Effector memory CD8-positive, alpha-beta T cell (primary cell): ENCODE measurements at regions not wholly inside any gene's neighbourhood (a gene's known extent, or its start where the extent isn't known, plus 50 kb on each side); places are given as distances from the start of the nearest gene placed in this dataset.
"Not testable (repeated sequence)": the region's sequence is repeated elsewhere in the genome, so short reads cannot be mapped to it uniquely, and the experiment has no call there.

Experiments used
- ATAC-seq: fragments of 150-1000 bp; cut with Tn5 transposase; replicated peaks from 2 replicates; pipeline ENCODE4 v1.10.0; 2021; ENCODE audit warnings: mild to moderate bottlenecking, moderate library complexity
- DNase-seq, 3 experiments: peaks; one replicate each; pipeline ENCODE4 v3.0.0; 2021
- H3K27ac Mint-ChIP-seq, 2 donors: one replicate each; pipeline ENCODE4 v1.8.0; 2022; ENCODE audit warnings: mild to moderate bottlenecking in 2 of 2, mixed read lengths in 2 of 2, moderate library complexity in 2 of 2
- H3K27me3 Mint-ChIP-seq, 2 donors: one replicate each; pipeline ENCODE4 v1.8.0; 2022; ENCODE audit warnings: mixed read lengths in 2 of 2
- H3K36me3 Mint-ChIP-seq: one replicate; pipeline ENCODE4 v1.8.0; 2022; ENCODE audit warnings: mild to moderate bottlenecking, moderate library complexity, mixed read lengths; ENCODE audit not compliant: insufficient read depth
- H3K4me1 Mint-ChIP-seq, 2 donors: one replicate each; pipeline ENCODE4 v1.8.0; 2022; ENCODE audit warnings: low read depth in 2 of 2, mixed read lengths in 2 of 2
- H3K4me3 Mint-ChIP-seq, 2 donors: one replicate each; pipeline ENCODE4 v1.8.0; 2022; ENCODE audit warnings: mild to moderate bottlenecking in 2 of 2, mixed read lengths in 2 of 2, moderate library complexity in 2 of 2
- H3K9me3 Mint-ChIP-seq, 2 donors: one replicate each; pipeline ENCODE4 v1.8.0; 2022; ENCODE audit warnings: mixed read lengths in 2 of 2

DNA sequence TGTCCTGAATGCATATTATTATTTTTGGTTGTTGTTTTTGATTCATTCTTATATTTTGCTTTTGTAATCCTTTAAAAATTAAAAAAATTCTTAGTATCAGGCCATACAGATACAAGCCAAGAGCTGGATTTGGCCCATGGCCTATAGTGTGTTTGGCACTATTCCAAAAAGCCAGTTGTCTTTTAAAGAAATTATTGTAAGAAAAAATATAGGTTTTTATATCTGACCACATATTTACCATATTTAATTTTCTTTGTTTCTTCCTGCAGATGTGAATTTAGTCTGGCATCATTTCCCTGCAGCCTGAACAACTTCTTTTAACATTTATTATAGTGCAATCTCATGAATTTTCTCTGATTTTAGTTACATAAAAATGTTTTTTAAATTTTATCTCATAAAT lies 652.8 kb upstream of the NR3C2 start:
- Mint-ChIP-seq H3K36me3 (no peaks in the 10 kb centered on the region), H3K9me3 (peaks cover 5 to 8% of the 10 kb centered on the region in 2 donors), H3K4me3 (no peak overlapping the region), H3K27me3 (no peaks in the 10 kb centered on the region), H3K4me1 (no peaks in the 10 kb centered on the region), H3K27ac (no peak overlapping the region)
- ATAC-seq (no peak), DNase-seq (no peak)

DNA sequence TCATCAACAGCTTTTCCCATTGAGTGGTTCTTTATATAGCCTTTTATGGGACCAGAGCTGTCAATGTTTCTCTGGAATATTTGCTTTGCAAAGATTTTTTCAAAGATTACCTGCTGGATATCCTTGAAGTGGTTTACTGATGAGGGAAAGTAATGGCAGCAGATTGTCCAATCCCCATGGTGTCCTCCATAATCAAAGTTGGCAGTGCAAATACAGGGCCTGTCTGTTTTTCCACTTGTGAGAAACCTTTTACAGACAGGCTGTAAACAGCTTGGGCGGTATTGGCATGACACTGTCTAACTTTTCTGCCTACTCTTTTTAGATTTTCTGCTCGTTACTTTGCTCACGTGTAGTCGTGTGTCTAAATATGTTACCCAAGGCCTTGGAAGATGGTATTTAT lies 641.9 kb upstream of the NR3C2 start:
- Mint-ChIP-seq H3K4me3 (no peak overlapping the region), H3K36me3 (no peaks in the 10 kb centered on the region), H3K27me3 (no peaks in the 10 kb centered on the region), H3K9me3 (peaks cover 0 to 5% of the 10 kb centered on the region in 2 donors), H3K27ac (no peak overlapping the region), H3K4me1 (no peaks in the 10 kb centered on the region)
- DNase-seq, result no peak
- ATAC-seq, result no peak

DNA sequence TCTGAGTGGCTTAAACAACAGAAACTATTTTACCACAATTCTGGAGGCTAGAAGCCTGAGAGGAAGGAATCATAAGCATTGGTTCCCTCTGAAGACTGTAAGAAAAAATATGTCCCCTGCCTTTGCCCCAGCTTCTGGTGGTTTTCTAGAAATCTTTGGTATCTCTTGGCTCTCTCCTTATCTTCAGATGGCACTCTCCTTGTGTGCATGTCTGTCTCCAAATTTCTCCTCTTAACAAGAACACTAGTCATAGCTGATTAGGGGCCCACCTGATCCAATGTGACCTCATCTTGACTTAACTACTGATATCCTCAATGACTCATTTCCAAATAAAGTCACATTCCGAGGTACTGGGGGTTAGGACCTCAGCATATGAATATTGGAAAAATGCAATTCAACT lies 635.0 kb upstream of the NR3C2 start:
- no peak for DNase-seq
- H3K27me3 Mint-ChIP-seq, result peaks cover 0 to 6% of the 10 kb centered on the region in 2 donors
- H3K27ac Mint-ChIP-seq, result no peak overlapping the region
- no peak overlapping the region for H3K4me3 Mint-ChIP-seq
- no peaks in the 10 kb centered on the region for H3K4me1 Mint-ChIP-seq
- H3K9me3 Mint-ChIP-seq, result peaks cover 0 to 6% of the 10 kb centered on the region in 2 donors
- ATAC-seq, result no peak
- H3K36me3 Mint-ChIP-seq, result no peaks in the 10 kb centered on the region

DNA sequence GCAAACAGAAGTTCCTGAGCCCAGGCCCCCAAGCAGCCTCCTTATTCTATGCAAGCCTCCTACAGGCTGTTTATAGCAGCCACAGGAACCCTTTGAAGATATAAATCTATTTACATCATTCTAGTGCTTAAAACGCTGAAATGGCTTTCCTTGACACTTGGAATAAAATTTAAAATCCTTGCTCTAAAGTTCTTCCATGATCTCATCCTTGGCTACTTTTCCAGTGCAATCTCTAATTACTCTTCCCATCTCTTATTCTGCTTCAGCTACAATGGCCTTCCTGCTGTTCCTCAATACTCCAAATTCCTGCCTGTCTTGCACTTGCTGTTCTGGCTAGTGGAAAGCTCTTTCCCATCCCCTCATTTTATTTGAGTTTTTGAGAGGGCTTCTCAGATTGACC lies 634.2 kb upstream of the NR3C2 start:
- no peaks in the 10 kb centered on the region for H3K36me3 Mint-ChIP-seq
- no peaks in the 10 kb centered on the region for H3K4me1 Mint-ChIP-seq
- H3K27ac Mint-ChIP-seq, result no peak overlapping the region
- peaks cover 0 to 6% of the 10 kb centered on the region in 2 donors for H3K27me3 Mint-ChIP-seq
- ATAC-seq (no peak), DNase-seq (no peak)
- peaks cover 0 to 6% of the 10 kb centered on the region in 2 donors for H3K9me3 Mint-ChIP-seq
- no peak overlapping the region for H3K4me3 Mint-ChIP-seq

DNA sequence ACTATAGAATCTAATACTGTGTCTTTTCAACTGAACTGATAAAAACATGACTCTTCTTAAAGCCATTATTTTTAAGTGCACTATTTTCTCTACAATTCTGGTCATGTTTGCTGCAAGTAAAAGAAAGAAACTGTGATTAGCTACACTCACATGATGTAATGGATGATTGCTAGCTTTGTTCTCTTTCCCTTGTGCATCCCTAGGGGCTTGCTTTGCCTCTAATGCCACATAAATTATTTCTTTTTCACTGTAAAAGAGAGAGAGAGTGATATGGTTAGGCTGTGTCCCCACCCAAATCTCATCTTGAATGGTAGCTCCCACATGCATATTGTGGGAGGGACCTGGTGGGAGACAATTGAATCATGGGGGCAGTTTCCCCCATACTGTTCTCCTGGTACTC lies 630.2 kb upstream of the NR3C2 start:
- H3K9me3 Mint-ChIP-seq, result peaks cover 0 to 4% of the 10 kb centered on the region in 2 donors
- H3K4me1 Mint-ChIP-seq, result no peaks in the 10 kb centered on the region
- H3K27me3 Mint-ChIP-seq, result peaks cover 0 to 6% of the 10 kb centered on the region in 2 donors
- H3K4me3 Mint-ChIP-seq, result no peak overlapping the region
- no peak overlapping the region for H3K27ac Mint-ChIP-seq
- ATAC-seq (no peak), DNase-seq (no peak)
- H3K36me3 Mint-ChIP-seq, result no peaks in the 10 kb centered on the region

DNA sequence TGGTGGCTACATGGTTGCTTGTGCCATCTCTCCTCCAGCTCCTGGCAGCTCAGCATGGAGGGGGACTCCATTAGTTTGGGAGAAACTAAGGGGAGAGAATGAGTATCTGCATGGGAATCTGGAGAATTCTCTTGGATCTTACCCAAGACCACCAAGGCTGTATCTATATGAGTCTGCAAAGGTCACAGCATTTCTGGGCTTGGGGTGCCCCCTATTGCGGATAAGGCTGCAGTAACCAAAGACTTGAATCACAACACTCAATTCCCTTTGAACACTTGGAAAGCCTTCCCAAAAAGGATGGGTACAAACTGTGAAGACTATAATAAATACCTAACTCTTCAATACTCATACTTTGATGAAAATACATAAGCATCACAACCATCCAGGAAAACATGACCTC lies 623.5 kb upstream of the NR3C2 start:
- H3K36me3 Mint-ChIP-seq, result peaks cover 3% of the 10 kb centered on the region
- H3K9me3 Mint-ChIP-seq, result peaks cover 0 to 2% of the 10 kb centered on the region in 2 donors
- DNase-seq (no peak), ATAC-seq (no peak)
- H3K4me3 Mint-ChIP-seq, result no peak overlapping the region
- peaks cover 0 to 28% of the 10 kb centered on the region in 2 donors for H3K27me3 Mint-ChIP-seq
- no peaks in the 10 kb centered on the region for H3K4me1 Mint-ChIP-seq
- no peak overlapping the region for H3K27ac Mint-ChIP-seq

DNA sequence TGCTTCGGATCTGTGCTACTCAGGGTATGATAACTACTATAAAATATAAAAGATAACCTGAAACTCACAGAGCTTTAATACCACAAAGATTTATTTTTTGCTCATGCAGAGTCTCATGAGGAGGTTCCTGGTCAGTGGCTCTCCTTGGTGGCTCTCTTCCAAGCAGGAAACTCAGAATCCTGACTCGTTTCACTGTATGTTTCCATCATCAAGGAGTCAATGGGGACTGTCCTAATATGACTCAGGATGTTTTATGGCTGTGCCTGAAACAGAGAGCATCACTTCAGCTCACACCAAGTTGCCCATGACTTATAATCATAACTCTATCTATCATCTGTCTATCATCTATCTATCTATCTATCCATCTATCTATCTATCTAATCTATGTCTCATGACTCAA lies 620.8 kb upstream of the NR3C2 start:
- peaks cover 0 to 2% of the 10 kb centered on the region in 2 donors for H3K9me3 Mint-ChIP-seq
- no peak for ATAC-seq
- no peak for DNase-seq

DNA sequence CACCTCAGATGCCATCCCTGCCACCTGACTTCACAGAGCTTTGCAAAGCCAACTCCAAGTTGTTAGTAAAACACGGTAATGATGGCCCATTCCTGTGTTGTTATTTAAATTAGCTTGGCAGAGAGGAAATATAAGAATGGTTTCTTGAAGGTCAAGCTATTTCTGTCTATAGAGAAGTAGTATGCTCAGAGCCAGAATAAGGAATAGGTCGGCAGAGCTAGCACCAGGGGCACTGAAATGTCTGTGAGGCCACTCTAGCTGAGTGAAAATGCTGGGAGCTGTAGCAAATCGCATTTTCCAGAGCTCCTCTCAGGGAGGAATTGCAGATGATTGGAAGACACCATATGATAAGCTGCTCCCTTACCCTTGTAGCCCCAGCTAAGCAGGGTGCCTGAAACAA lies 615.4 kb upstream of the NR3C2 start:
- Mint-ChIP-seq H3K36me3 (no peaks in the 10 kb centered on the region), H3K27ac (no peak overlapping the region), H3K27me3 (no peaks in the 10 kb centered on the region), H3K4me3 (no peak overlapping the region), H3K9me3 (no peaks in the 10 kb centered on the region), H3K4me1 (no peaks in the 10 kb centered on the region)
- ATAC-seq (no peak), DNase-seq (no peak)

More for the DNA sequence above, 620.8 kb upstream of the NR3C2 start:
- Mint-ChIP-seq H3K27me3 (peaks cover 0 to 28% of the 10 kb centered on the region in 2 donors), H3K36me3 (peaks cover 3% of the 10 kb centered on the region), H3K4me1 (no peaks in the 10 kb centered on the region), H3K4me3 (no peak overlapping the region), H3K27ac (no peak overlapping the region)

DNA sequence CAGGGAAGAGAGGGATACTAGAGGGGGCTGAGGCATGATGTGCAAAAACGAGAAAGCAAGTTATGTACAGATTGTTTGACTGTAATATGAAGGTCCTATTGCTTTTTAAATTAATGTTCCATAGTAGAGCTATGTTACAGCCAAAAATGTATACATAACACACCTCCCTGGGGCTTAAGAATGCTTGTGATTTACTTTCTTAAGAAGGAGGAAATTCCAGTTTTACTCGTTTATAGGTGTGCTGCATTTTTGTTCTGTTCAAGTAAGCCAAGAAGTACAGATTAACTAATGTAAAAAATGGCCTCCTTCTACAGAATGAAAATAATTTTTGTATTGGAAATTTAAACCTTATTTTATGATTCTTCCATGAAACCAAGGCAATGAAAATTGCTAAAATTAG lies 614.4 kb upstream of the NR3C2 start:
- H3K27ac Mint-ChIP-seq, result no peak overlapping the region
- no peaks in the 10 kb centered on the region for H3K27me3 Mint-ChIP-seq

DNA sequence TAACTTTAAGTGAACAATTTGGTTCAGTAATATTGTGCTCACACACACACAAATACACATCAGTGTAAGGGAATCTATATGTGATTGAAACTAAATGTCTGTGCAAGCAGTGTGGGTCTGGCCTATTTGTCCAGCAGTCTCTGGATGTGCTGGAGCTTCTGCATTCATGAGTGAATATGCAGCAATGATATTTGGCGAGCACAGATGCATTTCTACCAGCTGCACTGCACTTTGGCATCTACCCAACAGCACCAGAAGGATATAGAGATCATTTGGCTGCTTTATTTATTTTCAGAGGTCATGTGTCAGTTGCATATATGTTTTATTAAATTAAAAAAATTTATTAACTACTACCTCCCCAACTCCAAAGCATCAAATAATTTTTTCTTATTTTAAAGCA lies 613.4 kb upstream of the NR3C2 start:
- no peak for DNase-seq
- ATAC-seq, result no peak
- H3K27ac Mint-ChIP-seq, result no peak overlapping the region
- H3K9me3 Mint-ChIP-seq, result no peaks in the 10 kb centered on the region
- H3K4me1 Mint-ChIP-seq, result no peaks in the 10 kb centered on the region
- H3K36me3 Mint-ChIP-seq, result no peaks in the 10 kb centered on the region
- H3K27me3 Mint-ChIP-seq, result no peaks in the 10 kb centered on the region
- no peak overlapping the region for H3K4me3 Mint-ChIP-seq

More for the DNA sequence above, 614.4 kb upstream of the NR3C2 start:
- H3K4me3 Mint-ChIP-seq, result no peak overlapping the region
- ATAC-seq, result no peak
- no peaks in the 10 kb centered on the region for H3K4me1 Mint-ChIP-seq
- no peaks in the 10 kb centered on the region for H3K36me3 Mint-ChIP-seq
- DNase-seq, result no peak
- no peaks in the 10 kb centered on the region for H3K9me3 Mint-ChIP-seq

DNA sequence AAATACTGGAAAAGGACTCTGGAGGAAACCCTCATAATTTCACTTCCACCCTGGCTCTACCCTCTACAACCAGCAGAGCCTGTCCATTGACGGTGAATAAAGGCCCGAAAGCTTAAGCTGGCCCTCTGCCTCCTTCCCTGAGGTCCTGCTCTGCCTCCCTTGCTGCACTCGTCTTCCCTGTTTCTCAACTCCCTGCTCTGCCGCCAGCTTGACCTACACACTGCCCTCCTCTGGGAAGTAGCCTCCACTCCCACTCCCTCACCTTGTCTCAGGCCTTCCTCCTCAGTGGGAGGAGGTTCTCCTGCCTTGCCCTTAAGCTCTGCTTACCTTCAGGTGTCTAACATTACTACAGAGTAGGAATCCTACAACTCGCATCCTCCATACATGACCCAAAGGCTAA lies 608.6 kb upstream of the NR3C2 start:
- Mint-ChIP-seq H3K36me3 (no peaks in the 10 kb centered on the region), H3K4me3 (no peak overlapping the region), H3K27me3 (no peaks in the 10 kb centered on the region), H3K27ac (no peak overlapping the region), H3K4me1 (no peaks in the 10 kb centered on the region), H3K9me3 (no peaks in the 10 kb centered on the region)
- DNase-seq (no peak), ATAC-seq (no peak)

DNA sequence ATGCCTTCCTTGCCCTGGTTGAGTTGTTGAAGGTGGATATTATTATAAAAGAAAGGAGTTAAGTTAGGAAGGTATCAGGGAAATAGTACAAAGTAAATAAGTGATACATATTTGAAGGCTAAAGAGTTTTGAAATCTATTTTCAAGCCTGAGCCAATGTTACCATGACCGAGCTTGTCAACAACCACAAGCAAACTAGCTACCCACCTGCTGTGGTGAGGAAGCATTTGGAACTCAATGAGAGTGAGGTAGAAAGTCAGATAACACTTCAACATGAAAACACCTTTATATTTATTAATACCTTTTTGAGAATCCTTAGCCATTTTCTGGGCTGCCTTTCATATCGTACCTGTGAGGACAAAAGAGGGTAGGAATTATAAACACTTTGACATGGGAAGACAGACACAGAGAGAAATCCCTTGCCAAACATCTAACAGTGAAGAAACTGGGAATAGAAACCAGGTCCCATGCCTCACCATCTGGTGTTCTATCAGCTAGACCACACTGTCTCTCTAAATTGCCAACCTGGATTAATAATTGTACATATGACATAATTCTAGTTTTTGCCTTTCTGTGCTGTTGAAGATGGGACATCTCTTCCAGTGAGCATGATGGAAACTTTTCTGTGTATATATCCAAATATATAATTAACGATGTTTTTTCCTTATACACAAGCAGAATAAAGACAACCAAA lies 606.4 kb upstream of the NR3C2 start:
- Mint-ChIP-seq H3K36me3 (no peaks in the 10 kb centered on the region), H3K27ac (no peak overlapping the region), H3K4me3 (no peak overlapping the region), H3K27me3 (no peaks in the 10 kb centered on the region), H3K9me3 (no peaks in the 10 kb centered on the region), H3K4me1 (no peaks in the 10 kb centered on the region)
- no peak for DNase-seq
- no peak for ATAC-seq

DNA sequence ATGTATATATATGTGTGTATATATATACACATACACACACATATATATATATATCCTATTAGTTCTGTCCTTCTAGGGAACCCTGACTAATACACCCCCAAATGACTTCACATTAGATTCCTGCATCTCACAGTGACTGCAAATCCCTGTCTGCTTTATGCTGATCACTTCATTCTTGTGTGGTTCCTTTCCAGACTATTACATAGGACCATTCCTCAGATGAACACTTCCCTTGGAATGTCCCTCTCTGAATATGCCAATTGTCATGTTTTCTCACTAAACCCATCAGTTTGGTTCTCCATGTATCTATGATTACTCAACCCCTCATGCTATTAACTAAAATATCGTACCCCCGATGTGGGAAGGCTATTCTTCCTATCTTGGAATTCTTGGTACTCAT lies 605.2 kb upstream of the NR3C2 start:
- H3K36me3 Mint-ChIP-seq, result no peaks in the 10 kb centered on the region
- no peak overlapping the region for H3K4me3 Mint-ChIP-seq
- DNase-seq, result no peak
- no peaks in the 10 kb centered on the region for H3K4me1 Mint-ChIP-seq
- no peak overlapping the region for H3K27ac Mint-ChIP-seq
- ATAC-seq, result no peak
- H3K27me3 Mint-ChIP-seq, result no peaks in the 10 kb centered on the region
- no peaks in the 10 kb centered on the region for H3K9me3 Mint-ChIP-seq

DNA sequence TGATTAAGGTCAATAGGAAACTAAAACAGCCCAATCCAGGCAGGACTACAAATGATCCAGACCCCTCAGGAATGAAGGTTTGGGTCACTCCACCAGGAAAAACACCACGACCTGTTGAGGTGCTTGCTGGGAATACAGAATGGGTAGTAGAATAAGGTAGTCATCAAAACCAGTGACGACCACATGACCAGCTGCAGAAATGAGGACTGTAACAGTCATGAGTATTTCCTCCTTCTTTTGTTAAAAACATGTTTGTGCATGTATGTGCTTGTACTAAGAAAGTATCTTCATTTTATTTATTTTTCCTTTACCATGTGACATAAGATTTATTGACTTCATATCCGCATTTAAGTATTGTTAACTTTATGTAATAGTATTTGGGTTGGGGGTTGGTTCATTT lies 603.5 kb upstream of the NR3C2 start:
- no peaks in the 10 kb centered on the region for H3K27me3 Mint-ChIP-seq
- DNase-seq (no peak), ATAC-seq (no peak)
- H3K9me3 Mint-ChIP-seq, result no peaks in the 10 kb centered on the region
- no peak overlapping the region for H3K4me3 Mint-ChIP-seq
- no peaks in the 10 kb centered on the region for H3K4me1 Mint-ChIP-seq
- no peak overlapping the region for H3K27ac Mint-ChIP-seq
- no peaks in the 10 kb centered on the region for H3K36me3 Mint-ChIP-seq

DNA sequence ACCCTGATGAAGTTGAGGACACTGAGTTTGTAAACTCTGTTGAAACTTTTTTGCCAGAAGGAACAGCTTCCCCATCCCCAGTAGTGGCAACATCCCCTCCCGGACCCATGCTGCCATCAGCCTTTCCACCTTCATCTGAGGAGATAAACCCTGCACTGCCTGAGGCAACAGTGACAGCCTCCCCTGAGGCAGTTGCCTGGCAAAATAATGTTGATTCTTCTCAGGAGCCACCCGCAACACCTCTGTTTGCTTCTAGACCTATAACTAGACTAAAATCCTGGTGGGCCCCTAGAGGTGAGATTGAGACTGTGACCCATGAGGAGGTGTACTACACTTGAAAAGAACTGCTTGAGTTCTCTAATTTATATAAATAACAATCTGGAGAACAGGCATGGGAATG lies 597.6 kb upstream of the NR3C2 start:
- not testable (repeated sequence) for H3K9me3 Mint-ChIP-seq, H3K36me3 Mint-ChIP-seq, H3K27me3 Mint-ChIP-seq

More for the DNA sequence above, 597.6 kb upstream of the NR3C2 start:
- not testable (repeated sequence) for H3K4me1 Mint-ChIP-seq, H3K27ac Mint-ChIP-seq, DNase-seq, H3K4me3 Mint-ChIP-seq, ATAC-seq
